Astrocyte of the cerebellum (primary cell): ENCODE measurements at regions not wholly inside any gene's neighbourhood (a gene's known extent, or its start where the extent isn't known, plus 50 kb on each side); places are given as distances from the start of the nearest gene placed in this dataset.

Source experiments
- DNase-seq: peaks from one replicate; pipeline ENCODE4 v3.0.0-alpha.2; 2011; ENCODE audit warnings: low read depth
- H3K4me3 ChIP-seq: 2 replicates; pipeline ENCODE4 v1.5.1; 2011; ENCODE audit warnings: mild to moderate bottlenecking, low read depth, low read length, moderate library complexity
- CTCF ChIP-seq: IDR thresholded peaks from 2 replicates; pipeline ENCODE4 v1.5.1; 2012; ENCODE audit warnings: low read length, low read depth, moderate library complexity, mild to moderate bottlenecking; ENCODE audit errors: missing control alignments
- in situ Hi-C: cut with HindIII; loops from 2 replicates; pipeline ENCODE4 v1.10.0; 2017; ENCODE audit warnings: low sequenced_read_pairs

GRCh38 chr6:15981956-15982355 is 146.9 kb upstream of the MYLIP start:
- in situ Hi-C loops = no loop called here
- no peak overlapping the region for H3K4me3 ChIP-seq
- no peak for TF ChIP-seq CTCF
- DNase-seq = no peak

DNA sequence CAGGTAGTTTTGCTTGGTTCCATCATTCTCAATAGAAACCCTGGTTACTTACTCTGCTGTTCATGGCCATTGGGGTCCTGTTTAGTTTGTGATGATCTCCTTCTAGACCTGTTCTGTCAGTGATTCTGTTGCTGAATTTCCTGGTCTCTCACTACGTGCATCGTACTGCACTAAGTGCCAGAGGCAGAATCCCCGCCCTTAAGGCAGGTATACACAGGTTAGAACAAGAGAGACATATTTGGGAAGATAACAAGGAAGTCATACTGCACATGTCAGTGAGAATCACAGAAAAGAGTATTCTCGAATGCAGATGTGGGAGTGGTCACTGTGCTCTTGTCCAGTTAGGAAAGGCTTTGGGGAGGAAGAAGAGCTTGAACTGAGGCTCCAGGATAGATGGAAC is 148.1 kb upstream of the MYLIP start:
- no peak overlapping the region for H3K4me3 ChIP-seq
- no peak for DNase-seq
- TF ChIP-seq CTCF = no peak
- in situ Hi-C loops = no loop called here

DNA sequence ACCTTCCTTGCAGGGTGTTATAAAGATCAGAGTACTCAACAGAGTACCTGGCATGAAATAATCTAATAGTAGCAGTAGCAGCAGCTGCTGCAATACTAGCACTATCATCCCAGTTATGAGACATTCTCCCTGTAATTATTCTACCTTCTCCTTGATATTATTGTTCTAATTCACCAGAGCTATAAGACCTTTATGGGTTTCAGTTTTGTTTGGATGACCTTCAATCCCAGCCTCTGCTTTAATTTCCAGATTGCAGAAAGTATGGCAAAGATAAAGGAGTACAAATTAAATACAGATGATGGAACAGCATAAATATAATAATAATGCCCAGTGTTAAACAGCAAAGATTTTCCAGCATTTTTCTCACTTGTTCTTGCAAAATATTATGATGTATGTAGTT is 150.5 kb upstream of the MYLIP start:
- DNase-seq = no peak
- TF ChIP-seq CTCF = no peak
- no peak overlapping the region for H3K4me3 ChIP-seq
- in situ Hi-C loops = no loop called here

DNA sequence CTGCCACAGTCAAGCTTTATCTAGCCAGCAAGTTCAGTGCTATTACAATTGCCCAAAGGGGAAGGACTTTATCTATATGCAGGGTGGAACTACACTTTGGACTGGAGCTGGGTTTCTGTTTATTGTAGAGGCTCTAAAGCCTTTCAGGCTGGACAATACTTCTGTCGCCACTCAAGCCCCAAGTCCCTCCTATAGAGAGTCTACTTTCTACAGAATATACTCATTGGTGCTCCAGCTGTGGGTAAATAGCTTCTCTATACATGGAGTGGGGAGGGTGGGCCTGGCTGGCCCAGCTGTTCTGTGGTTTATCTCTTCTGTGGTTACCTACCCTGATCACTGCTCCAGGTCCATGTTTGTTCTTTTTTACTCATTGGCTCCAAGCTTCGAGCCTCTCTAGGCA is 151.8 kb upstream of the MYLIP start:
- H3K4me3 ChIP-seq = no peak overlapping the region
- no peak for DNase-seq
- TF ChIP-seq CTCF = no peak
- in situ Hi-C loops = no loop called here

- H3K4me3 ChIP-seq = no peak overlapping the region
- TF ChIP-seq CTCF = no peak
- DNase-seq = no peak
- in situ Hi-C loops = no loop called here
These were observed 154.1 kb upstream of the MYLIP start for GRCh38 chr6:15974817-15975216.

DNA sequence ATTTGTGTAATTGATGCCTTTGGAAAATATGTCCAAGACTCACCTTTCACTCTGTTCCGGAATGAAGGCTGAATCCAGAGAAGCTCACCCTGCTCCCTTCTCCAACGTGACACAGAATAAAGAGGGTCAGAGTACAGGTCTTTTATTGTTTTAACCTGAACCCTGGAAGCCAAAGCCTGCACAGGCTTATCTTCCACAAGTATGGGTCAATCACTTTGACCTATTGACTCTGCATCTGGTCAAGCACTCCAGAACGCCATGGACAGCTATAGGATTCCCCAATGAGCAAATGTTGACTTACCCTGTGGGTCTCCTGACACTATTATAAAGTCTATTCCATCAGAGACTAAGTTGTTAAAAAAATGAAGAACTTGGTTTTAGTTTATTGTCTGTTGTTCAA is 158.4 kb upstream of the MYLIP start:
- H3K4me3 ChIP-seq = no peak overlapping the region
- in situ Hi-C loops = no loop called here
- no peak for DNase-seq
- TF ChIP-seq CTCF = no peak

DNA sequence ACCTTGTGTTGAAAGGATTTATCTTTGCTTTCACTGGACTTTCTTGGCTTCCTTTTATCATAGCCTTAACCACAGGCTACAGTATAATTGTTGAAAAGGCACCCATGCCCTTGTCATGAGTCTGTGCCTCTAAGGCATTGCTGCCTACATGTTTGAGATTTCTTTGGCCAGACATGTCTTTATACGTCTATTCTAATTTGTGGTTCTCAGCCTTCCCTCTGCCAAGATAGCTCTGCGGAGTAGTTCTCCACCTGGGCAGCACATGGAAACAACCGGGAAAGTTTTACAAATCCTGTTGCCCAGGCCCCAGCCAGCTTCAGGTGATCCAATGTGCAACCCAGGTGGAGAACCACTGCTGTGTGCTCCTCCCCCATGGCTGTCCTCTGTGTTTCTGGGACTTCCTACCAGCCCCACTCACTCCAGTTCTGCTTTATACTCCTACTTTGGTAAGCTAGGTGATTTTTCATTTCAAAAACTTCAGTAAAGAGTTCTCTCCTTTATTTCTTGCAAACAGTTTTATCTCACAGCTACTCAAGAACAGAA is 159.6 kb upstream of the MYLIP start:
- peak; percentile 32 for DNase-seq
- no peak overlapping the region for H3K4me3 ChIP-seq
- in situ Hi-C loops = no loop called here
- no peak for TF ChIP-seq CTCF
